ENCODE measurements at regions not wholly inside any gene's neighbourhood (a gene's known extent, or its start where the extent isn't known, plus 50 kb on each side); places are given as distances from the start of the nearest gene placed in this dataset.

GRCh38 chr13:40101708-40102359, 446.4 kb downstream of the COG6 start:
- TF ChIP-seq GATA2 (IDR thresholded peaks at IDR 0.05; ENCODE audit: low read depth, low read length) (no peak), GATA3 (IDR thresholded peaks at IDR 0.05; ENCODE audit: low read depth, low read length) (no peak)

All from SH-SY5Y (cell line).